MCF 10A (cell line): ENCODE measurements at regions not wholly inside any gene's neighbourhood (a gene's known extent, or its start where the extent isn't known, plus 50 kb on each side); places are given as distances from the start of the nearest gene placed in this dataset.

Experiments used
- BruUV-seq: library from RNA; stranded (reverse); fragments of 400-500 nt; replicated peaks from 2 replicates; lab custom pipeline; 2021; lab: Mats Ljungman, UMichigan
- CTCF ChIA-PET: fragments of 300-600 bp; sonication (Branson Sonifier 250); formaldehyde crosslinking; extraction: SDS; loops from one replicate; lab custom pipeline; 2021; ENCODE audit warnings: antibody characterized with exemption, inconsistent platforms; lab: Yijun Ruan, JAX
- POLR2A ChIA-PET: fragments of 300-600, 350-650 bp; sonication (Branson Sonifier 250); formaldehyde crosslinking; extraction: SDS; loops from one replicate; lab custom pipeline; 2020; ENCODE audit warnings: antibody characterized with exemption, inconsistent platforms; lab: Yijun Ruan, JAX
- DNase-seq: peaks from one replicate; pipeline ENCODE4 v3.0.0-alpha.2; 2018; ENCODE audit not compliant: unreplicated experiment
- H3K27ac Mint-ChIP-seq: one replicate; pipeline ENCODE4 v1.8.0; 2022; ENCODE audit warnings: mild to moderate bottlenecking, low read depth, mixed read lengths; ENCODE audit not compliant: unreplicated experiment
- H3K27me3 Mint-ChIP-seq: one replicate; pipeline ENCODE4 v1.8.0; 2022; ENCODE audit warnings: mixed read lengths; ENCODE audit not compliant: insufficient read depth, unreplicated experiment
- H3K36me3 Mint-ChIP-seq: one replicate; pipeline ENCODE4 v1.8.0; 2022; ENCODE audit warnings: mild to moderate bottlenecking, moderate library complexity, mixed read lengths; ENCODE audit not compliant: insufficient read depth, unreplicated experiment
- H3K4me1 Mint-ChIP-seq: one replicate; pipeline ENCODE4 v1.8.0; 2022; ENCODE audit warnings: mixed read lengths; ENCODE audit not compliant: insufficient read depth, unreplicated experiment
- H3K4me3 Mint-ChIP-seq: one replicate; pipeline ENCODE4 v1.8.0; 2022; ENCODE audit warnings: mild to moderate bottlenecking, moderate library complexity, mixed read lengths; ENCODE audit not compliant: unreplicated experiment
- H3K9me3 Mint-ChIP-seq: one replicate; pipeline ENCODE4 v1.8.0; 2022; ENCODE audit warnings: mixed read lengths; ENCODE audit not compliant: unreplicated experiment
- intact Hi-C: fragments of 100-400 bp; cut with micrococcal nuclease; formaldehyde crosslinking; loops from 2 replicates; pipeline ENCODE4 v1.14.1; 2022
- TF ChIP-seq, protein P1 (sequence below): fragments of 200-600 bp; IDR thresholded peaks from one replicate; pipeline ENCODE4 v1.8.0; 2022; ENCODE audit warnings: antibody characterized with exemption, mild to moderate bottlenecking; ENCODE audit not compliant: unreplicated experiment

DNA sequence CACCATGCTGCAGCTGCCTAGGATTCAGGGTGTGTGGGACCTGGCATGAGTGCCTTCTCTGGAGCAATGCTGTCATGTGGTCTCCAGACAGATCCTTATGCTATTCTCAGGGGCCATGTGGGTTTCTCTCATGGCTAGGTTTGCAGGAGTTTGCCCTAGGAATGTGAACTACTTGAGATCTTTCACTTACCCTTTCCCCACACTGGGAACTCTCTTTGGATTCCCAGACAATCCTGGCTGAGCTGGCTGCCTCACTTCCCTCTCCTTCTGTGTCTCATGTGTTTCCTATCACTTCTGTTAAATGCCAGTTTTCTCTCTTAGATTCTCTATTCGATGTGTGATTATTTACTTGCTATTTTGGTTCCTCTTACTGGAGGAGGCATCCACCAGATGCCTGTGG lies 270.2 kb upstream of the RASA1 start:
- TF ChIP-seq, protein P1, sequence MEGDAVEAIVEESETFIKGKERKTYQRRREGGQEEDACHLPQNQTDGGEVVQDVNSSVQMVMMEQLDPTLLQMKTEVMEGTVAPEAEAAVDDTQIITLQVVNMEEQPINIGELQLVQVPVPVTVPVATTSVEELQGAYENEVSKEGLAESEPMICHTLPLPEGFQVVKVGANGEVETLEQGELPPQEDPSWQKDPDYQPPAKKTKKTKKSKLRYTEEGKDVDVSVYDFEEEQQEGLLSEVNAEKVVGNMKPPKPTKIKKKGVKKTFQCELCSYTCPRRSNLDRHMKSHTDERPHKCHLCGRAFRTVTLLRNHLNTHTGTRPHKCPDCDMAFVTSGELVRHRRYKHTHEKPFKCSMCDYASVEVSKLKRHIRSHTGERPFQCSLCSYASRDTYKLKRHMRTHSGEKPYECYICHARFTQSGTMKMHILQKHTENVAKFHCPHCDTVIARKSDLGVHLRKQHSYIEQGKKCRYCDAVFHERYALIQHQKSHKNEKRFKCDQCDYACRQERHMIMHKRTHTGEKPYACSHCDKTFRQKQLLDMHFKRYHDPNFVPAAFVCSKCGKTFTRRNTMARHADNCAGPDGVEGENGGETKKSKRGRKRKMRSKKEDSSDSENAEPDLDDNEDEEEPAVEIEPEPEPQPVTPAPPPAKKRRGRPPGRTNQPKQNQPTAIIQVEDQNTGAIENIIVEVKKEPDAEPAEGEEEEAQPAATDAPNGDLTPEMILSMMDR: no peak
- ChIA-PET POLR2A (no interaction called here), CTCF (interaction anchor here (1.3 kb wide), 1 partner anchor 16 kb away, joined by 4 read pairs; no protein-coding TSS in a partner anchor)
- Mint-ChIP-seq H3K27ac (no peak overlapping the region), H3K9me3 (no peaks in the 10 kb centered on the region), H3K36me3 (no peaks in the 10 kb centered on the region), H3K4me1 (no peaks in the 10 kb centered on the region), H3K27me3 (peaks cover 47% of the 10 kb centered on the region), H3K4me3 (no peak overlapping the region)
- no peak for DNase-seq
- intact Hi-C loops: no loop called here
- no TSS peak for BruUV-seq

- H3K36me3 Mint-ChIP-seq: no peaks in the 10 kb centered on the region
- H3K27me3 Mint-ChIP-seq: peaks cover 46% of the 10 kb centered on the region
- POLR2A ChIA-PET: no interaction called here
- DNase-seq: no peak
- H3K4me3 Mint-ChIP-seq: no peak overlapping the region
- H3K9me3 Mint-ChIP-seq: no peaks in the 10 kb centered on the region
- BruUV-seq: no TSS peak
- TF ChIP-seq, protein P1: no peak
- intact Hi-C loops: no loop called here
- CTCF ChIA-PET: no interaction called here
- H3K27ac Mint-ChIP-seq: no peak overlapping the region
- H3K4me1 Mint-ChIP-seq: no peaks in the 10 kb centered on the region
Measured at GRCh38 chr5:86999951-87000350, 267.7 kb upstream of the RASA1 start.

DNA sequence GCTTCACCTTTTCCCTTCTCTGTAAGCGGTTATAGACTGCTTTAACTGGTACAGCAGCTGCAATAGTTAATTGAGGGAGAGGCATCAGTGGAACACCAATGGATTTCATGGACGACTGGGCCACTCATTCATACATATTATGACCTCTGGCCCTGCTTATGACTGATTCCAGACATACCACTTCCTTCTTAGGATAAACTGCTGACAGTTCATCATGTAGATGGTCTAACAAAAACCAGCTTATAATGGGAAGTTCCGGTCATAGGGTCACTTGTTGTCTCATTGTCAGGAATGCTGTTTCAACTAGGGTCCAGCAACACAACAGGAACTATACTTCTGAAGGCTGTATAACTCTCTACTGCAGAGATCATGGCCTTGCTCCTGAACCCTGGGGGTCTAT lies 265.2 kb upstream of the RASA1 start:
- Mint-ChIP-seq H3K27me3 (peaks cover 36% of the 10 kb centered on the region), H3K27ac (no peak overlapping the region), H3K36me3 (no peaks in the 10 kb centered on the region), H3K4me1 (no peaks in the 10 kb centered on the region), H3K4me3 (no peak overlapping the region), H3K9me3 (no peaks in the 10 kb centered on the region)
- CTCF ChIA-PET: interaction anchor here (0.6 to 2.4 kb wide), 2 partner anchors 9 to 35 kb away, joined by 4 to 15 read pairs; no protein-coding TSS in a partner anchor
- TF ChIP-seq, protein P1: no peak
- BruUV-seq: no TSS peak
- intact Hi-C loops: no loop called here
- no peak for DNase-seq
- POLR2A ChIA-PET: no interaction called here

DNA sequence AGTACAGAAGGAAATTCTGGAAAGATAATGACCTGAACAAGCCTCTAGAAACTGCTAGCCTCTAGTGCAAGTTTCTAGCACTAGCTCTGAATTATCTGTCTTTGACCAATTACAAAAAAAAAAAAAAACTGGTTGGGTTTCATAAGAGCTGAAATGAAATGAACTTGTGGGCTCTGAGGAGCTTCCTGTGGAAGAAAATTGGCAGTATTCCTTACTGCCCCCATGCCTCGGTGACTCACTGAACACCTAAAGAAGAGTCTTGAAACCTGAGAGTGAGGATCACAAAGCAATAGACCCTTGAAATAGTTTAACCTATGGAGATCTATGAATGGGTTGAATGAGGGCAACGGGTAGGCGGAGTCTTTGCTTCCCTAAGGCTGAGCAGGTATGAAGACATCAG lies 263.6 kb upstream of the RASA1 start:
- ChIA-PET CTCF (interaction anchor here (0.8 to 1.3 kb wide), 2 partner anchors 9 to 35 kb away, joined by 3 read pairs; no protein-coding TSS in a partner anchor), POLR2A (no interaction called here)
- no TSS peak for BruUV-seq
- TF ChIP-seq, protein P1: no peak
- Mint-ChIP-seq H3K4me3 (no peak overlapping the region), H3K27ac (no peak overlapping the region), H3K9me3 (no peaks in the 10 kb centered on the region), H3K36me3 (no peaks in the 10 kb centered on the region), H3K4me1 (no peaks in the 10 kb centered on the region), H3K27me3 (peaks cover 41% of the 10 kb centered on the region)
- intact Hi-C loops: no loop called here
- DNase-seq: peak; percentile 31
